WTC11 (cell line): ENCODE measurements at regions not wholly inside any gene's neighbourhood (a gene's known extent, or its start where the extent isn't known, plus 50 kb on each side); places are given as distances from the start of the nearest gene placed in this dataset.

ENCODE experiments used
- ATAC-seq: fragments of 200-7000 bp; cut with Tn5 transposase; 2 replicates; pipeline ENCODE4 v1.10.0; 2021; ENCODE audit warnings: mild to moderate bottlenecking, moderate library complexity
- CTCF ChIA-PET: fragments of 300-600 bp; sonication (Branson Sonifier 250); formaldehyde crosslinking; loops from one replicate; lab custom pipeline; 2021; ENCODE audit warnings: antibody characterized with exemption; lab: Charles Lee
- POLR2A ChIA-PET: fragments of 350-600 bp; sonication (Branson Sonifier 250); formaldehyde crosslinking; loops from one replicate; lab custom pipeline; 2021; ENCODE audit warnings: antibody characterized with exemption; lab: Charles Lee
- DNase-seq: peaks from one replicate; pipeline ENCODE4 v3.0.0; 2021; ENCODE audit warnings: low spot score
- H3K27ac Mint-ChIP-seq: 2 replicates; pipeline ENCODE4 v1.8.0; 2021; ENCODE audit warnings: mixed read lengths
- H3K27me3 Mint-ChIP-seq: 2 replicates; pipeline ENCODE4 v1.8.0; 2021; ENCODE audit warnings: low read depth, mild to moderate bottlenecking, moderate library complexity, mixed read lengths
- H3K36me3 Mint-ChIP-seq: 2 replicates; pipeline ENCODE4 v1.8.0; 2021; ENCODE audit warnings: mixed read lengths
- H3K4me1 Mint-ChIP-seq: 2 replicates; pipeline ENCODE4 v1.8.0; 2022; ENCODE audit warnings: mixed read lengths
- H3K4me3 Mint-ChIP-seq: 2 replicates; pipeline ENCODE4 v1.8.0; 2021; ENCODE audit warnings: mild to moderate bottlenecking, moderate library complexity, mixed read lengths
- H3K9me3 Mint-ChIP-seq: 2 replicates; pipeline ENCODE4 v1.8.0; 2021; ENCODE audit warnings: mixed read lengths
- ARID4B ChIP-seq: sonication (generic); formaldehyde crosslinking; IDR thresholded peaks from 2 replicates; pipeline ENCODE4 v1.8.0; 2023; ENCODE audit warnings: missing genetic modification reagents, mild to moderate bottlenecking, borderline replicate concordance
- ATF1 ChIP-seq: sonication (generic); formaldehyde crosslinking; IDR thresholded peaks from 2 replicates; pipeline ENCODE4 v1.8.1; 2023; ENCODE audit warnings: mild to moderate bottlenecking, moderate library complexity, missing genetic modification reagents
- ATF3 ChIP-seq: sonication (generic); formaldehyde crosslinking; conservative IDR thresholded peaks from 2 replicates; pipeline ENCODE4 v1.8.1; 2022; ENCODE audit warnings: mild to moderate bottlenecking, missing genetic modification reagents
- CREM ChIP-seq: sonication (generic); formaldehyde crosslinking; IDR thresholded peaks from 2 replicates; pipeline ENCODE4 v1.8.1; 2022; ENCODE audit warnings: mild to moderate bottlenecking, missing genetic modification reagents, moderate library complexity
- ELF4 ChIP-seq: sonication (generic); formaldehyde crosslinking; IDR thresholded peaks from 2 replicates; pipeline ENCODE4 v1.8.1; 2022; ENCODE audit warnings: low read depth, mild to moderate bottlenecking, moderate library complexity, missing genetic modification reagents
- EMX1 ChIP-seq: fragments of 250-450 bp; sonication (Bioruptor Pico); IDR thresholded peaks from 2 replicates; pipeline ENCODE4 v1.8.0; 2021; ENCODE audit warnings: mild to moderate bottlenecking
- FOXP1 ChIP-seq: sonication (generic); formaldehyde crosslinking; IDR thresholded peaks from 2 replicates; pipeline ENCODE4 v1.8.0; 2022; ENCODE audit warnings: missing genetic modification reagents, mild to moderate bottlenecking, moderate library complexity, borderline replicate concordance
- GABPB1 ChIP-seq: sonication (generic); formaldehyde crosslinking; IDR thresholded peaks from 2 replicates; pipeline ENCODE4 v1.8.1; 2023; ENCODE audit warnings: mild to moderate bottlenecking, missing genetic modification reagents
- GTF2I ChIP-seq: fragments of 250-450 bp; sonication (Bioruptor Pico); conservative IDR thresholded peaks from 2 replicates; pipeline ENCODE4 v1.4.0; 2021; ENCODE audit warnings: mild to moderate bottlenecking
- HMGA2 ChIP-seq: fragments of 250-450 bp; sonication (Bioruptor Pico); IDR thresholded peaks from 2 replicates; pipeline ENCODE4 v1.4.0; 2021; ENCODE audit warnings: mild to moderate bottlenecking, moderate library complexity
- NFYB ChIP-seq: sonication (generic); formaldehyde crosslinking; conservative IDR thresholded peaks from 2 replicates; pipeline ENCODE4 v1.8.0; 2022; ENCODE audit warnings: low read depth, missing genetic modification reagents
- RORB ChIP-seq: fragments of 250-450 bp; sonication (Bioruptor Pico); IDR thresholded peaks from 2 replicates; pipeline ENCODE4 v1.9.0; 2021; ENCODE audit warnings: mild to moderate bottlenecking
- SMAD3 ChIP-seq: sonication (generic); formaldehyde crosslinking; IDR thresholded peaks from 2 replicates; pipeline ENCODE4 v1.8.0; 2022; ENCODE audit warnings: missing genetic modification reagents, mild to moderate bottlenecking, borderline replicate concordance
- TCF7 ChIP-seq: sonication (generic); formaldehyde crosslinking; IDR thresholded peaks from 2 replicates; pipeline ENCODE4 v1.8.0; 2022; ENCODE audit warnings: mild to moderate bottlenecking, low read depth, missing genetic modification reagents, moderate library complexity
- ZBTB43 ChIP-seq: sonication (generic); formaldehyde crosslinking; IDR thresholded peaks from 2 replicates; pipeline ENCODE4 v1.8.1; 2023; ENCODE audit warnings: mild to moderate bottlenecking, missing genetic modification reagents
- ZMAT4 ChIP-seq: fragments of 250-450 bp; sonication (Bioruptor Pico); IDR thresholded peaks from 2 replicates; pipeline ENCODE4 v1.9.0; 2021; ENCODE audit warnings: mild to moderate bottlenecking
- TF ChIP-seq, protein P1 (sequence below): sonication (generic); formaldehyde crosslinking; IDR thresholded peaks from 2 replicates; pipeline ENCODE4 v1.8.1; 2022; ENCODE audit warnings: low read depth, missing genetic modification reagents, borderline replicate concordance
- TF ChIP-seq, protein P2 (sequence below): fragments of 250-450 bp; sonication (Bioruptor Pico); IDR thresholded peaks from 2 replicates; pipeline ENCODE4 v1.8.0; 2021; ENCODE audit warnings: mild to moderate bottlenecking
- TF ChIP-seq, protein P3 (sequence below): sonication (generic); formaldehyde crosslinking; IDR thresholded peaks from 2 replicates; pipeline ENCODE4 v1.8.1; 2022; ENCODE audit warnings: mild to moderate bottlenecking, missing genetic modification reagents, moderate library complexity, borderline replicate concordance
- TF ChIP-seq, protein P4 (sequence below): fragments of 250-450 bp; sonication (Bioruptor Pico); IDR thresholded peaks from 2 replicates; pipeline ENCODE4 v1.9.0; 2021; ENCODE audit warnings: moderate library complexity, mild to moderate bottlenecking, inconsistent platforms, borderline replicate concordance

DNA sequence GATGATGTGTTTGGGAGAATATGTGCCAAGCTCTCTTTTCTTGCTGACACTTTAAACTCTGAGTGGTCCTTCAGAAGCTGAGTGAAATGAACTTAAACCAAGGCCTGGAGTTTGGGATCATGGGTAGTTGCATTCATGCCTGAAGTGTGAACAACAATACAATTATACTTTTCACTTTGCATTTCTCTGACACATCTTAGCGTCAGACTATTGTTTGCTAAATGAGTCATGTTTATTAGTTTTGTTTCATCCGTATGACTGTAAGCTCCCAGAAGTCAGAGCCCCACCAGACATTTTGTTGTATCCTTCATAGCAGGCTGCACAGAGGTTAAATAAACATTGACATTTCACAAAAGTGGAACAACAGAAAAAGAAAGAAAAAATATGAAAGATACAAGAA is 542.6 kb downstream of the TUSC7 start (continued):
- no peak for TF ChIP-seq ELF4 (CRISPR knock-in tag)

GRCh38 chr3:117252651-117253050 is 543.1 kb downstream of the TUSC7 start:
- CTCF ChIA-PET, result no interaction called here
- H3K4me1 Mint-ChIP-seq, result peaks cover 5% of the 10 kb centered on the region
- POLR2A ChIA-PET, result no interaction called here

More at GRCh38 chr3:117252651-117253050, 543.1 kb downstream of the TUSC7 start:
- no peak for TF ChIP-seq ARID4B
- TF ChIP-seq ELF4 (CRISPR knock-in tag), result no peak
- TF ChIP-seq GTF2I (CRISPR knock-in tag), result no peak
- TF ChIP-seq CREM, result no peak
- TF ChIP-seq HMGA2, result no peak
- no peak for TF ChIP-seq FOXP1 (CRISPR knock-in tag)
- TF ChIP-seq, protein P1, sequence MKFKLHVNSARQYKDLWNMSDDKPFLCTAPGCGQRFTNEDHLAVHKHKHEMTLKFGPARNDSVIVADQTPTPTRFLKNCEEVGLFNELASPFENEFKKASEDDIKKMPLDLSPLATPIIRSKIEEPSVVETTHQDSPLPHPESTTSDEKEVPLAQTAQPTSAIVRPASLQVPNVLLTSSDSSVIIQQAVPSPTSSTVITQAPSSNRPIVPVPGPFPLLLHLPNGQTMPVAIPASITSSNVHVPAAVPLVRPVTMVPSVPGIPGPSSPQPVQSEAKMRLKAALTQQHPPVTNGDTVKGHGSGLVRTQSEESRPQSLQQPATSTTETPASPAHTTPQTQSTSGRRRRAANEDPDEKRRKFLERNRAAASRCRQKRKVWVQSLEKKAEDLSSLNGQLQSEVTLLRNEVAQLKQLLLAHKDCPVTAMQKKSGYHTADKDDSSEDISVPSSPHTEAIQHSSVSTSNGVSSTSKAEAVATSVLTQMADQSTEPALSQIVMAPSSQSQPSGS (CRISPR knock-in tag), result no peak
- TF ChIP-seq NFYB (CRISPR knock-in tag), result no peak
- TF ChIP-seq, protein P2, sequence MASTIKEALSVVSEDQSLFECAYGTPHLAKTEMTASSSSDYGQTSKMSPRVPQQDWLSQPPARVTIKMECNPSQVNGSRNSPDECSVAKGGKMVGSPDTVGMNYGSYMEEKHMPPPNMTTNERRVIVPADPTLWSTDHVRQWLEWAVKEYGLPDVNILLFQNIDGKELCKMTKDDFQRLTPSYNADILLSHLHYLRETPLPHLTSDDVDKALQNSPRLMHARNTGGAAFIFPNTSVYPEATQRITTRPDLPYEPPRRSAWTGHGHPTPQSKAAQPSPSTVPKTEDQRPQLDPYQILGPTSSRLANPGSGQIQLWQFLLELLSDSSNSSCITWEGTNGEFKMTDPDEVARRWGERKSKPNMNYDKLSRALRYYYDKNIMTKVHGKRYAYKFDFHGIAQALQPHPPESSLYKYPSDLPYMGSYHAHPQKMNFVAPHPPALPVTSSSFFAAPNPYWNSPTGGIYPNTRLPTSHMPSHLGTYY (CRISPR knock-in tag), result no peak
- TF ChIP-seq, protein P3, sequence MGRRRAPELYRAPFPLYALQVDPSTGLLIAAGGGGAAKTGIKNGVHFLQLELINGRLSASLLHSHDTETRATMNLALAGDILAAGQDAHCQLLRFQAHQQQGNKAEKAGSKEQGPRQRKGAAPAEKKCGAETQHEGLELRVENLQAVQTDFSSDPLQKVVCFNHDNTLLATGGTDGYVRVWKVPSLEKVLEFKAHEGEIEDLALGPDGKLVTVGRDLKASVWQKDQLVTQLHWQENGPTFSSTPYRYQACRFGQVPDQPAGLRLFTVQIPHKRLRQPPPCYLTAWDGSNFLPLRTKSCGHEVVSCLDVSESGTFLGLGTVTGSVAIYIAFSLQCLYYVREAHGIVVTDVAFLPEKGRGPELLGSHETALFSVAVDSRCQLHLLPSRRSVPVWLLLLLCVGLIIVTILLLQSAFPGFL, result no peak
- TF ChIP-seq GABPB1, result no peak
- no peak for TF ChIP-seq RORB (CRISPR knock-in tag)
- TF ChIP-seq ATF1, result no peak
- no peak for TF ChIP-seq EMX1 (CRISPR knock-in tag)
- no peak for TF ChIP-seq ZMAT4 (CRISPR knock-in tag)
- TF ChIP-seq SMAD3 (CRISPR knock-in tag), result no peak
- TF ChIP-seq, protein P4, sequence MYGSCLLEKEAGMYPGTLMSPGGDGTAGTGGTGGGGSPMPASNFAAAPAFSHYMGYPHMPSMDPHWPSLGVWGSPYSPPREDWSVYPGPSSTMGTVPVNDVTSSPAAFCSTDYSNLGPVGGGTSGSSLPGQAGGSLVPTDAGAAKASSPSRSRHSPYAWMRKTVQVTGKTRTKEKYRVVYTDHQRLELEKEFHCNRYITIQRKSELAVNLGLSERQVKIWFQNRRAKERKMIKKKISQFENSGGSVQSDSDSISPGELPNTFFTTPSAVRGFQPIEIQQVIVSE, result no peak
- no peak for TF ChIP-seq ATF3 (CRISPR knock-in tag)
- no peak for TF ChIP-seq ZBTB43
- no peak for TF ChIP-seq TCF7 (CRISPR knock-in tag)
- TF ChIP-seq, all 79 proteins: peak for 0
- Mint-ChIP-seq H3K4me3 (no peak overlapping the region), H3K27me3 (no peaks in the 10 kb centered on the region), H3K36me3 (no peaks in the 10 kb centered on the region), H3K27ac (no peak overlapping the region), H3K9me3 (no peaks in the 10 kb centered on the region)
- DNase-seq, result no peak
- ATAC-seq, result no peak
